AG20443 (cell line): ENCODE measurements at regions not wholly inside any gene's neighbourhood (a gene's known extent, or its start where the extent isn't known, plus 50 kb on each side); places are given as distances from the start of the nearest gene placed in this dataset.

Experiments
- DNase-seq: peaks from one replicate; pipeline ENCODE4 v3.0.0; 2012; ENCODE audit warnings: low spot score, mixed read lengths

DNA sequence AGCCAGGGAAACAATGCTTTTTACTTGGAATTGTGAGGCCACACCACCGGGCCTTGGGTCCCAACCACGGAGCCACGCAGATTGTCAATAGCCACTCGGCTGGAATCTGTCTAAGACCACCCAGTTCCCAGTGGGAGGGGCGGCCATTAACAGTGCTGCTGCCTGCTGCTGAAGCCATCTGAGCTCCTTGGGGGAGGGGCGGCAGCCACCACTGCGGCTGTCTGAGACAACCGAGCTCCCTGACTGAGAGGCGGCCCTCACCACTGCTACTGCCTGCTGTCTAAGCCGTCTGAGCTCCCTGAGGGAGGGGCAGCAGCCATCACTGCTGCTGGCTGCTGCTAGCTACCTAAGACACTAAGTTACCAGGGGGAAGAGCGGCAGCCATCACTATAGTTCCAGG, 64.3 kb downstream of the DMRTA2 start:
- DNase-seq: no peak

DNA sequence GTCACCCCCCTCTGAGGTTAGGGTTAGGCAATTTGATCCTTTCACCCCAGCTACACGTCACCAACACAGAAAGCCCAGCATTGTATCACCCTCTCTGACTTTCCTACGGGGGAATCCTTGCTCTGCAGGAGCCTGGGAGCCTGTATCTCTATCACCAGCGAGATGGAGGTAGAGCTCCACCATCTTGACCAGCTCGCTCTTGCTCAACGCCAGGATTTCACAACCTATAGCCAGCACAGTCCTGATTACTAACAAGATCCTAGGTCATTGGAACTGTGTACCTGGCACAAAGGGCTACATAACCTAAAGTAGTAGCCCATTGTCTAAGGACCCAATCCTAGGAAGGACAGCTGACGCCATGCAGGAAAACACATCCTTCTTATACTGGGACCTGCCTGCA, 66.1 kb downstream of the DMRTA2 start:
- DNase-seq: no peak

DNA sequence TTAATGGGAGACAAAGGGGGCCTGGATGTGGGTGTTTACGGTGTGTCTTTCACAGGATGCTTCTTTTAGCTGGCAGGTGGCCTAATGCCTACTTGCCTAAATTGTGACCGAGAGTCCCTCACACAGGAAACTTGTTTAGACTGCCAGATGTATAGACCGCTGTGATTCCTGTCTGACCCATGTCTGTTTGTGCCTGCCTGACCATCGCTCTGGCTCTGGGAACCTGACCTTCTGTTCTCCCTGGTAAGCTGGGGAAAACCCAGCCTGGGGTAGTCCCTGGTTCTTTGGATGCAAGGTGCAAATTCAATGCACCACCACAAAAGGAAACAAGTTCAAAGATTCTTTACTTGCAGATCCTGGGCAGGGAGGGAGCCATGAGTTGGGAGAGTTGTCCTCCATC, 68.4 kb downstream of the DMRTA2 start:
- no peak for DNase-seq

DNA sequence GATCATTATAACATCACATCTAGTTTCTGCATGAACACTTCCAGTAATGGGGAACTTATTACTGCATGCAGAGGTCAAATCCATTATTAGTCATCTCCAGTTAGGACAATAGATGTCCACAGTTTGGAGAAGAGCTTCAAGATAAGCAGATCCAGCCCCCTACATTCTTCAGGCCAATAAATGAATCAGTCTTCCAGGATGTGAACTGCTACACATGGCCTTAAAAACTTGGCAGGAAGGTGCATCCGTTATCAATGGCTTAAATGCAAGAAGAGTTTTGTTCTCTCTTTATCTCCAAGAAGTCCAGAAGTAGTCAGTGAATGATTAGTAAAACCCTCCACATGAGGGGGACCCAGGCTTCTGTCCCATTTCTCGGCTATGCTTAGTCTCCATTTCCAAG, 70.8 kb downstream of the DMRTA2 start:
- no peak for DNase-seq

DNA sequence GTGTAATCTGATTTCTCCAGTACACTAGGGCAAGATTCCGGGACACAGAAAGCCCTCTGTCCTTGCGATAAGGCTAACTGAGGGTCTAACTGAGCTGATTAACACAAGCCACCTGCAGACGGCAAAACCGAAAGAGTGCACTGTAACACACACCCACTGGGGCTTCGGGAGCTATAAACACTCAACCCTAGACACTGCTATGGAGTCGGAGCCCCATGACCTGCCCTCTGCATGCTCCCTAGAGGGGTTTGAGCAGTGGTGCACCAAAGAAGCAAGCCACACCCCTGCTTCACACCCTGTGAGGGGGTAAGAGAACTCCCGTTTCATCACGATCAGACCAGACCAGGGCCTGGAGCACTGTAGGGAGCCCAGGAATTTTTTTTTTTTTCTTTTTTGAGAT, 72.4 kb downstream of the DMRTA2 start:
- DNase-seq: no peak

DNA sequence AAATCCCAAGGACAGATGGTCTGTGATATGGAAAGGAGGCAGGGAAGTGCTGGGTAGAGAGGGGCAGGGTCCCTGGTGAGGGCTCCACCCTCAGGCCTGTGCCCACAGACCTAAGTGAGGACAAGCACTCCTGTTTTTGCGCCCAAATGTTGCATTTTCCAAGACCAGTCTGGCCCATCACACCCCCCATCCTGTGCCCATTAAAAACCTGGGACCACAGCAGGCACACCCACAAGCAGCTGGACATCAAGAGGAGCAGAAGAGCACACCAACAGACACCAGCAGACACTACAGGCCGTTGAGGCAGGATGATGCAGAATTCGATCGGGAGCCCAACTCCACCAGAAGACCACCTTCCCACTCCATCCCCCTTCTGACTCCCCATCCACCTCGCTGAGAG, 72.8 kb downstream of the DMRTA2 start:
- no peak for DNase-seq

DNA sequence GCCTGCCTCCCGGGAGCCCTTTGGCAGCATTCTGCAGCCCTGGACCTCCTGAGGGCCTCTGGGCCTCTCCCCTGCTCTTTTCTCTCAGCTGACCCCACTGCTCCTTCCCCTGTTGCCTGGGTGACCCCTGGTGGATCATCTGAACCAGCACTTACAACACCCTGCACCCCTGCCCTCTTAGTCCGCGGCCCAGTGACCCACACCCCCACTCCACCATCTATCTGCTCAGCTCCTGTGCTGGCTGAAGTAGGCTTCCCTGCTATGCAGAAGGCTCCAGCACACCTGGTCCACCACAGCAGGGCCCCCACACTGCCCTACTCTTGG, 74.0 kb downstream of the DMRTA2 start:
- DNase-seq: no peak

DNA sequence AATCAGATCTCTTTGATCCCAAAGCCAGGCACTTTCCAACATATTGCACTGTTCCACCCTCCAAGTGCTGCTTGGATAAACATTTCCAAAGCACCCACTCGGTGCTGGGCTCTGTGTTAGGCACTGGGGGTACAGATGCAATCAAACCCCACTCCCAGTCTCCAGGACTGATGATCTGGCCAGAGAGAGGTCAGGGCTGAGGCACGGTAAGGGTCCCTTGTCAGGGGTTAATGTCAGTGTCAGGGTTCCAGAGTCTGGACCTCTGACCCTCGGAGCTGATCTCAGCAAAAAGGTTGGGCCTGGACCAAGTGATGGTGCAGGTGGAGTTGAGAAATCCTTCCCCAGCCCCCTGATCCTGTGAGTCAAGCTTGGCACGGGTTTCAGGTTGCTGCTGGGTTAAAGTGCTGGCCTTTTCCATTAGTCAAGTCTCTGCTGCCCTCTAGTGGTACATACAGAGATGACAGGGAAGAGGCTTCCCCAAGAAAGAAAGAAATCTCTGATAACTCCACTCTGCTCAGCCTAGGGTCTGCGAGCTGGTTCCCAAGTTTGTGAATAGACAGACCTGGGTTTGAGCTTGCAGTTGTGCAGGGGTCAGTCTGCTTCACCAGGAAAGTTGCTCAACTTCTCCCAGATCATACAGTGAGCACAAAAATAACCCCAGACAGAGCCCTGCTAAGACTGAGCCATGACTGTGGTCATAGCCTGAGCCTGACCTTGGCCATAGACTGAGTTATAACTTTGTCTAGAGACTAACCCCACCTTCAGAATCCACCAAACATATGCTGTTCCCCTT, 74.6 kb downstream of the DMRTA2 start:
- DNase-seq: peak; percentile 86

DNA sequence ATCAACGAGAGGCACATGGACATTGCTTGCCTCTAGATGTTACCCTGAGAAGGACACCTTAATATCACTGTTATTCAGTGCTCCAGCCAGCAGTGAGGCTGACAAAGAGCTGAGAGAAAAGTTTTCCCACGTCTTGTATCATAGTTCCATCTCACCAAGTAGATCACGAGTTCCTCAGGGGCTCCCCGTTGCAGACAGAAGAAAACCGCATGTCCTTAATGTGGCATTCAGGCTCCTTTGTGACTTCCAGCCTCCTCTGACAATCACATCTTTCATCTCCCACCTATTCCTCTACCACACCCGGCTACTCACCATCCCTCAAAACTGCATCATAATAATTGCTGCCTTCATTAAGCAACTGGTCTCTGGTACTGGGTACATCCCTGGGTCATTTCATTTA, 75.3 kb downstream of the DMRTA2 start:
- DNase-seq: no peak

DNA sequence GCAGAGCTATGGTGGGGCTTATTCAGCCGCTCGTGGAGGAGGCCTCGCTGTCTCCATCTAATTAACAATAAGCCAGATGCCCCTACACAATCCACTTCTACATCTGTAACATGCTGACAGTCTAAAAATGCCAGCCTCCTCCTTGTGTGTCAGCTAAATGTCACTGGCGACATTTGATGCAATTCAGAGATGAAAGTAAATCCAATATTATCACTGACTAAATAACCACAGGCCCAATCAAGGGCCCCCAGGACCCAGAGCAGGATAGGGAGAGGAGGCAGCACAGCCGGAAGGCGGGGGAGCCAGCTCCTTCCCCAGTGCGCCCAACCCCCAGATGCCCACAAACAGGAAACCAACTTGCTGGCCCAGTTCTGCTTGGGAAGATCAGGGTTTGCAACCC, 76.6 kb downstream of the DMRTA2 start:
- DNase-seq: no peak

DNA sequence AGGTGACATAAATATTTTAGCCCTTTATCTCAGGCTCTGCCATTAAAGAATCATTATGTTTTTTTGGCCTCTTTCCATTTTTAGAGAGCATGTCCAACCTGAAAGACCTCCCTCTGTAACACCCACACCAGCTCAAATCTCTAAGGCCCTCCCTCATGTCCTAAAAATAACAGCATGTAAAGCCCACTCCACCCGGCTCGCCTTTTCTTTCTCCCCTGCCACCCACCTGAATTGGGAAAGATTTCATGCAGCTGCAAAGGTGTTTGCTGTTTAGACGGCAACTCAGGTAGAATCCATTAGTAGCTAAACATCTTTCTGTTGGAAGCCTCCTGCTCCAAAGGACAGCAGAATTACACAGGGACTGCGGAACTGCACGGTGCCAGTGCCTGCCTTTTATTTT, 79.9 kb downstream of the DMRTA2 start:
- DNase-seq: no peak

DNA sequence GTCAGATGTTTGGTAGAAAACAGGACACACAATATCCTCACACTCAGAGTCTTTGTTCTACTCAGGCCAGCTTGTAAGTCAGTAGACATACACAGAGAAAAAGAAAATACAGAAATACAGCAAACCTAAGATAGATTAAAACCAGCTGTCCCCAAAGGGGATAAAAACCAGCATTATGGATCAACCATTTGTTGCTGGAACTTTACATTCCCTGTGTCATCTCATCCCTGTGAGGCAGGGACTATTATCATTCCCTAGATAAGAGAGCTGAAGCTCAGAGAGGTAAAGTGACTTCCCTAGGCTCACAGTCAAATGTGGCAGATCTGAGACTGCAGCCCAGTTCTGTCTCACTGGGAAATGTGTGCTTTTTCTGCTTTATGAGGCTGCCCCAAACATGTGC, 80.7 kb downstream of the DMRTA2 start:
- no peak for DNase-seq

DNA sequence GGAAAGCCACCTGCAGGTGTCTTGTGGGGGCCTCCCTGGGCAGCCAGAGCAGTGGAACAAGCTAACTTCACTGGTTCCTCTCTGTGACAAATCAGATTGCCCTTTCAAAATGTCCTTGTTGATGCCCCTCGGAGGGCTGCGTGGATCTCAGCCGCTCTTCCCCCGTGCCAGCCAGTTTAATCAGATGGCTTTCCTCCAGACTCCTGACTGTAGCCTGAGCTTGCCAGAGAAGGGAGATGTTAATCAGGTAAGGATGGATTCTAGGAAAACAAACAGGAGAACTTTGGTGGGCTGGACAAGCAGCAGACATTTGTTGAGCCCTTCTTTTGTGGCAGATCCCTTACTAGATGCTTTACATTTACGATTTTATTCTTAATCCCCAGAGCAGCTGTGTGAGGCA, 88.2 kb downstream of the DMRTA2 start:
- DNase-seq: no peak

DNA sequence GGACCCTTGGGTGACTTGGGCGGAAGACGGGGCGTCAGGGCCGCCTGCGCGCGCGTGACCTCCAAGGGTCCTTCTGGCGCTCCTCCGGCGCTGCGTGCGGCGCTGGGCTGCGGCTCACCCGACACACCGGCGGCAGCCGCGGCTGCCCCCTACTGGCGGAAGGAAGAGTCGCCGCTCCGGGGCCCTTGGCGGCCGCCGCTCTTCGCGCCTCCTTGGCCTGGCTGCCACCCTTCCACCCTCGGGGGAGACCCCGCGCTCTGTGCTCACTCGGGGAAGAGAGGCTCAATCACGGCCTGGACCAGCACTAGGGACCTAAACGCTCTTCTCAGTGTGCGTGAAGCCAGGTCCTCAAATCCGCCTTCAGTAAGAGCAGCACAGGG, 89.7 kb downstream of the DMRTA2 start:
- DNase-seq: peak; percentile 84

DNA sequence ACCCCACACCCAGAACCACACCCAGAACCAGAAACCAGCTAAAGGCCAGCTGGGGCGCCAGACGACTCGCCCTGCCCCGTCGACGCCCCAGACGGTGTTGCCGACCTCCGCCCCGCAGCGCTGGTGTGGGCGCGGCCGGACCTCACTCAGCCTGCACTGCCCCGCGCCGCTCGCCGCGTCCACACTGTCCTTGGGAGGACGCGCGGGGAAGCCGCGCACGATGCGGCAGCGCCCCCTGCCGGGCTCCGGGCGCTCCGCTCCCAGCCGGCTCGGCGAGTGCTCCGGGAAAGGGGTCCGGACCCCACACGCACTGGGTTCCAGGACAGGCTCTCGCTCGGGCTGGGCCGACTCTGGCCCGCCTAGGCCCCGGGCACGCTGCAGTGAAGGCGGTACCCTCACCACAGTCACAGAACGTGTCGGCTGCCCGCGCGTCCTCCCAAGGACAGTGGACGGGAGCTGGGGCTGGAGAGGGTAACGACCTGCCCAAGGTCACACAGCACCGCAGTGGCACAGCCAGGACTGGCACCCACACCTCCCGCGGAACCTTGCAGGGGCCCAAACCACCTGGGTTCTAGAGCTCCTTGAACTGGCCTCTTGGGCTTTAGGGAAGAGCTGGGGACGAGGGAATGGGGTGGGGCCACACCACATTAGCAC, 90.2 kb downstream of the DMRTA2 start:
- peak; percentile 85 for DNase-seq

DNA sequence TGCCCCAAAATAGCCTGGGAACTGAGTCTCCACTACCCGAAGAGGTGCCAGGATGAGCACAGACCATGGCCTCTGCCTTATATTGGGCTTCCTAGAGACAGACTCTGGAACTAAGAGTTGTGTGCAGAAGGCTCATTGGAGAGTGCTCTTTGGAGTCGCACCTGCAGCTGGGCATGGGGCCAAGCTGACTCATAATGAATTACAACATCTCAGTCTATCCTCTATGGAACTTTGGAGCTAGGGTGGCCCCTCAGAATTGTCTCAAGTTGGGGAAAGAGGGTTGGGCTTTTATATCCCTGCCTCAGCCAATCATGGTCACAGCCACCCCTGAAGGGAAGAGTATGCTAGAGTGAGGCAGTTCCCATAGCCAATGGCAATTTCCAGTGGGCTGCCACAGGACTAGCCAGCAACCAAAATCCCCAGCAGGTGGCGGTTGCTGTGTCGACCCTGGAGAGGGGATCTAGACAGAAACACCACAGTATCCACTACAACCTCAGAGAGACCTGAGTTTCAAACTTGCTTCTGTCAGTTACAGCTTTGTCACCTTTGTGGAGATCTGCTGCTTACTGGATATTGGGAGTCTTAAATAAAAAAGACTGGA, 93.8 kb downstream of the DMRTA2 start:
- DNase-seq: no peak

DNA sequence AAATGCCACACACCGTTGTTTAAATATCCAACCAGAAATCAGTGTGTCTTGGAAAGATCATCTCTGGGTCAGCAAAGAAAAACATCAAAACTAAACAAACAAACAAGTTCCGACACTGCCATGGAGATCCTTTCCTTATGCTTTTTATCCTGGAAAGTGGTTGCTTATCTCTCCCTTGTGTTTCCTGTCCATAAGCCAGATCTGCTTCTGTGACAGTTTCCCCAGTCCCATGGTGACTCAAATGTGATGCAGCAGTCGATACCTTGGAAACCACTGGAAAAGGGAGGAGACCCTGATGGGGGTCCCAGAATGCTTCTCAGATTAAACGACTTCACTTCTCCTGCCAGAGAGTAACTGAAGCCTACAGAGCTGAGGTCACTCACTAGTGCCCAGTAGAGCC, 94.7 kb downstream of the DMRTA2 start:
- no peak for DNase-seq

DNA sequence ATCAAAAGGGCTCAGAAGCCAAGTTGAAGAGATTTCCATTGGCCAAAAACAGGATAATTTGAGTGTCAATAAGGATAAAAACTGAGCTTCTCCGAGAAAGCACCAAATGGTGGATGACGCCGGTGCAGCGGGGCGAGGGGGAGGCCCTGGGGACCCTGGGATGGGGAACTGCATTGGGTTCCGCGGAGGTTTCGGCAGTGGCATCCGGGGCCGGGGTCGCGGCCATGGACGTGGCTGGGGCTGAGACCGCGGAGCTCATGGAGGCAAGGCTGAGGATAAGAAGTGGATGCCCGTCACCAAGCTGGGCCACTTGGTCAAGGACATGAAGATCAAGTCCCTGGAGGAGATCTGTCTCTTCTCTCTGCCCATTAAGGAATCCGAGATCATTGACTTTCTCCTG, 97.2 kb downstream of the DMRTA2 start:
- no peak for DNase-seq

DNA sequence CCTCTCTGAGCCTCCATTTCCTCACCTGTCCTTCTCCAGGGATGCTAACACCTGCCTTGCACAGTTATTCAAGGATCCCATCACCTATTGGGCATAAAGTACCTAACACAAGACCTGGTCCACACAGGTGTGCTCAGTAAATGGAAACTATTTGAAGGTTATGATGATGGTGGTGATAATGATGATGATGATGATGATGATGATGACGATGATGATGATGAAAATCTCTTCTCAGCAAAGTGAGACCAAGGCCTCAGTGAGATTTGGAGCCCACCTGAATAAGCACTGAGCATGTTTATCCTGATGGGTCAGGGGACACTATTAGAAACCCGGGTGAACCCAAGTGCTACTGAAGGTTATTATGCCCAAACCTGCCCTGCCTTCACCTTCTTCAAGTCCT, 100.7 kb downstream of the DMRTA2 start:
- DNase-seq: no peak

DNA sequence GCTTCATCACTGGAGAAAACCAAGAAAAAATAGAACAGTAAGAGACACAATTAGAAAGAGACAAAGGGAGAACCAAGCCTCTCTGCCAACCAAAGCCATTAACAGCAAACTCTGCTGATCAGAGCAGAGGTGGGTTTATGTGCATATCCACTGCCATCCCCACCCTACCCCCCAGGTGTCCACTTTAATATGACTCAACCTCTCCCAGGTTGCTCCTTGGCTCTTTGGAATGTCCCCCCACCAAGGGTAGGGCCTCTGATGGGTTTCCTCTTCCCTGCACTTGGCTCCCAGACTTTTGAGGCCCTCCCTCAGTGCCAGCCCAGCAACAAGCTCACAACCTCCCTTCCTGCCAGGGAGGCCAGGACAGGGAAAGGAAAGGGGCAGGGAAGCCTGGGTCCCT, 104.8 kb downstream of the DMRTA2 start:
- DNase-seq: no peak

DNA sequence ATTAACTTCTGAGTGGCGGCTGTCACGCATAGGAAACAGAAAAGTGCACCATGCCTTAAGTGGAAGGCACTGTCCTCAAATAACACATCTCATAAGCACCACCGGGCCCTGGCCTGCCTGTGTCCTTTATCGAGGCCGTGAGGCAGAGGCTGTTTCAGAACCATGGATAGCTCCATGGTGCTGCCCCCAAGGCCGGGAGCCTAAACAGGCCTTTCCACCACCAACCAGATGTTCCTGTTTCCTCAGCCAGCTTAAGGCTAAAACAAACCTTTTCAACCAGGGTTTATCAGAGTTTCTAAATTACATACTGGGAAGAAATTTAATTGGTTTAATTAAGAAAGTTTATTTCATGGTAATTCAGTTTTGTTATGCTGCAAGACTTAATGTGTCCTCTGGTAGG, 114.4 kb downstream of the DMRTA2 start:
- peak; percentile 59 for DNase-seq

DNA sequence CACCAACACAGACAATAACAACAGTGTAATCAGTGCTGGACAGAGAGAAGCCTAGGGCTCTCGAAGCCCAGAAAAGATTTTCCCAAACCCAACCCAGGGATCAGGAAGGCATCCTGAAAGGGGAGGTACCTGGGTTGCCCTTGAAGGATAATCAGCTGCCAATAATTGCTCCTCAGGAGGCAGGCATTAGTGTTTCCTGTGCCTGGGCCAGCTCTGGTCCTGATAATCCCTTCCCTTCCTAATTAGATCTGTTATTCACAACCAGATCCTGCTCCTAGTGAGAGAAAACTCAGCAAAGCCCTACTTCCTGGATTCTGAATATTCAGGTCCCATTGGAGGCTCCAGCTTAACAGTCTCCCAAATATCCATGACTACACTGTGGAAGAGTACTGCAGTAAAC, 117.4 kb downstream of the DMRTA2 start:
- no peak for DNase-seq

DNA sequence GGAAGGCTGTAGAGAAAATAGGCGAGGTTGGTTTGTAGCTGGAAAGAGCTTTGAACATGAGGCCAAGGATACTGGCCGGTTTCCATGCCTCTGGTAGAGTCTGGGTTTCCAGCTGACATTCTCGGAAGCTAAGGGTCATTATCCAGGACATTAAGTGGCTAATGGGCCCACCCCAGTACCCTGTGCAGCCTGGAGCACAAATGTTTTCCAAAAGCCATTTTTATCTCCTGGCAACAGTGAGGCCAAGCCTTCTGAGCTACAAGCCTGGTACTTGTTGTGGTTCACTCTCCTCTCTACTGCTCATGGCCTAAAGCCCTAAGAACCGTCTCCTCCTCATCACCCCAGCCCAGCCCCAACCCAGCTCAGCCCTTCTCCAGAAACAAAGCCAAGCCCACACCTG, 122.9 kb downstream of the DMRTA2 start:
- no peak for DNase-seq

DNA sequence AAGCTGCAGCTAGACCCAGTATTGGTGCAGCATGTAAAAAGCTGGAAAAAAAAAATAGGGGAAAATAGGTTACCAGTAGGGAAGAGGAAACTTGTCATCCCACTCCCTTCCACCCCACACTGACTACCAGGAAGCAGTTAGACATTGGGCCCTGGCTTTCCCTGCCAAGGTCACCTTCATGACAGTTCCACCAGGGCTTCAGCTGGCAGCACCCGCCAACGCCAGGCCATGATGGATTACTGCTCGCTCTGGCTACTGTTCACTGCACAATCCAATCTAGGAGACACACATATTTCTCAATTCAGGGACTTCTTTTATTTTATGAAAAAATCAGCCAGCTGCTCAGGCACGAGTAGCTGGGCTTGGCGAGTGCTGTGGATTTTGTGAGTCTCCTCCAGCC, 127.7 kb downstream of the DMRTA2 start:
- no peak for DNase-seq
